ENCODE measurements at regions not wholly inside any gene's neighbourhood (a gene's known extent, or its start where the extent isn't known, plus 50 kb on each side); places are given as distances from the start of the nearest gene placed in this dataset.
"Not testable (repeated sequence)": the region's sequence is repeated elsewhere in the genome, so short reads cannot be mapped to it uniquely, and the experiment has no call there.

DNA sequence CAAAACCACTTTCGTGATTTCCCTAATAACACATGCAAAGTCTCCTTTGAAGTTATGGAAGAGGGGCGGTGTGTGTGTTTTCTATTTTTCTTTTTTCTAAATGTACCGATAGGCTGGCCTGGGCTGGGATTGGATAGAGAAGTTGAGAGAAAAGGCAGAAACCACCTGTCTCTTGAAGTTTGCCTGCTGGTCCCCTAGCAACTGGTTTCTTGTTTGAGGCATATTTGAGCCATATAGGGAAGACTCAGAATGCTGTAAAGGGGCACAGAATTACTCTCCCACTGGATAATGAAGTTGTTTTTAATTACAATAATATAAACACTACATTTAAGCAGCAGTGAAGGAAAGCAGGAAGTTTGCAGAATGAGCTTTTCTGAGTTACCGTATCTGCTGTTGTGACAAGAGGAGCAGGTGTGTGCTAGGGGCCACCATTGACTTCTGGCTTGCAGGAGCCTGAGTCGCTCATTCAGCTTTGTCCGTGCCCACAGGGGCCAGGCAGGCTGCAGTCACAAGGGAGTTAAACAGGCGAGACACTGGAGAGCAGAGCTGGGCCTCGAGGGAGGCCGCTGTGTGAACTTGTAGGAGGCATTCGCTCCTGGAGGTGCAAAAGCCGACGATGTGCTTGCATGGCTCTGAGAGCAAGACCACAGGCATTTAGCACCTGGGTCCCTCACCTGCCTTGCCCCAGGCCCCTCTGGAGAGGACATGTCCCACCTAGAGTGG, 173.8 kb upstream of the RGS6 start:
- no peak for DNase-seq

DNA sequence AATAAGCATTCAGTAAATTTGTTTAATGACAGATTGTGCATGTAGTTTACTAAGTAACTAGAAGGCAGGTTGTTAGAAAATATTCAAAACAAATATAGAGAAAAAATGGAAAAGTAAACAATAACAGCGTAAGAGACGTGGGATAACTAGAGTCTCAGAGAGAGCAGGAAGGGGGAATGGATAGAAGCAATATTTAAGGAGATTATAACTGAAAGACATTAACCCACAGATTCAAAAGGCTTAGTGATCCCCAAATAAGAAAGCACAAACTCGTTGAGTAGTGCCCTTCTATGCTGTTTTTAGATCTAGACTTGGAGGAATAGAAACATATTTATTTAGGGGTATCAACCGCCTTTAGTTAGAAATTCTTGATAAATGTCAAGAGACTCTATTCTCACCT, 169.7 kb upstream of the RGS6 start:
- no peak for DNase-seq

DNA sequence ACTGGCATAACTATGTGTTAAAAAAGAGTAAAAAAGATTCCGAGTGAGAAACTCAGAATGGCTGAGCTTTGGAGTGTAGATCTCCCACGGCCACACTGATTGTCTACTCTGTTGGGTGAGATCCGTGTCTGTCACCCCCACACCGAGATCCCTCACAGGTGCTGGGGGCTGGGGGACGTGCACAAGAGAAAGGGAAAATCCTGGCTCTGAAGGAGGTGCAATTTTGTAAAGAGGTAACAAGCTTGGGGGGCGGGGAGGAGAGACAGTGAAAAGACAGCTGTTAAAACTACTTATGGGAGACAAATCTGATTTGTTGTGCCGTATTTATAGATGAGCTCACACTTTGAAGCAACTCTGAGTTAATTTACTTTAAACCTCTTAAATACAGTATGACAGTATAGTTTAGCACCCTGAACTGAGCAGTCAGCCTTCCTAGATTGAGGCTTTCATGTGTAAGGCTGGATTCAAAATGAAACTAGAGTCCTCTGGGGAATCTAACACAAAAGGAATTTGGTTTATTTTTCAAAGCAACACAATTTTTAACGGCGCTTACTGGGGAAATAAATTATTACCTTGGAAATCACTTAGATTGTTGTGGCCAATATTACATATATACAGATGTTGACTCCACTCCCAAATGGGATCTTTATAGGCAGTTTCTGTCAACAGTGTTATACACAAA, 167.4 kb upstream of the RGS6 start:
- DNase-seq = no peak

DNA sequence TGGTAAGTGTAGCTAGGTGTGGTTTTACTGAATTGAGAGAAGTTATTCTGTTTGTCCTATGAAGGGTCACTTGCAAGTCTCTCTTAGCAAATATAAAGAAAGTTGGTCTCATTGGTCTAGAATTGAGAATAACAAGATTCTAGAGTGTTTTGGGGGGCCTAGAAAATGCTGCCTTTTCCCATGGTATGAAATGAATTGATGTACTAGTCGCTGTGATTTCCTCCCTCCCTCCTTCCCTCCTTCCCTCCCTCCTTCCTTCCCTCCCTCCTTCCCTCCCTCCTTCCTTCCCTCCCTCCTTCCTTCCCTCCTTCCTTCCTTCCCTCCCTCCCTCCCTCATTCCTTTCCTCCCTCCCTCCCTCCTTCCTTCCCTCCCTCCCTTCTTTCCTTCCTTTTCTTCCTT, 166.7 kb upstream of the RGS6 start:
- no peak for DNase-seq

DNA sequence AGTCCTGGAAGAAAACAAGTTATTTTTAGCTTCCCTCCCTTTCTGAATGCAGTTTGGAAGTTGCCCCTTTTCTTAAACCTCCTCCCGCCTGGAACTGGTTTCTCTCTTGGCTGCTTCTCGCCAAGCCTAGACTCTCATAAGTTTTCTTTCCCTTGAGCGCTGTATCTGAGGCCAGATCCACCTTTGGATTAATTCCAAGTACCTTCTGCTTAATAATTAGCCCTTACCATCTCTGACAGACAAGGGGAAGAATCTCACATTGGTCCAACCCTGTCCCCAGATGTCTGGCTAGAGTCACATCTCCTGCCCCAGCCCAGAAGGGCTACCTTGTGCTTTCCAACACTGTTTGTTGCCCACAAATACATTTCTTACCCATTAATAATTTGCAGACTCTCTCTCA, 161.8 kb upstream of the RGS6 start:
- DNase-seq = no peak

DNA sequence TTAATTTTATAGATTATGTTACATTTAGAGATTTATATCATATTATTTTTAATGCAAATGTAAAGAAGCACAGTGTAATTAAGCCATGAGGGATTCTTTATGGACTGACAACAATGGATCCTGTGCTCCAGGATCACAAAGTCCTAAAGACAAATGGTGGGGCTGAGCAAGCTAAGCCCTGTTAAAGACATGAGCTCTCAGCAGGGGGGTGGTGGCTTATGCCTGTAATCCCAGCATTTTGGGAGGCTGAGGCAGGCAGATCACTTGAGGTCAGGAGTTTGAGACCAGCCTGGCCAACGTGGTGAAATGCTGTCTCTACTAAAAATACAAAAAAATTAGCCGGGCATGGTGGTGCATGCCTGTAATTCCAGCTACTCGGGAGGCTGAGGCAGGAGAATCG, 160.8 kb upstream of the RGS6 start:
- DNase-seq = not testable (repeated sequence)

DNA sequence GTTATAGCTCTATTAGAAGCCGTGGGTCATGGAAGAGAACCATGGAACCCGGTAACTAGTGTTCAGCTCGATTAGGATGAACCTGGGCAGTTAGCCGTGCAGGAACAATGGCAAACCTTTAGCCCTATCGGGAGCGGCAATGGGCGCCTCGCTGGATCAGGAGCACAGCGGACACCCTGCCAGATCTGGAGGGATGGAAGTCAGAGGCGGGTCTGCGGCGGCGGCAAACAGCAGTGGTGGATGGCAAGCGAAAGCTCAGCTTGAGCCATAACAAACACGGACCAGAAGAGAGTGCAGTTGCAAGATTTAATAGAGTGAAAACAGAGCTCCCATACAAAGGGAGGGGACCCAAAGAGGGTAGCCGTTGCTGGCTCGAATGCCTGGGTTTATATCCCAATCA, 160.2 kb upstream of the RGS6 start:
- DNase-seq = not testable (repeated sequence)

DNA sequence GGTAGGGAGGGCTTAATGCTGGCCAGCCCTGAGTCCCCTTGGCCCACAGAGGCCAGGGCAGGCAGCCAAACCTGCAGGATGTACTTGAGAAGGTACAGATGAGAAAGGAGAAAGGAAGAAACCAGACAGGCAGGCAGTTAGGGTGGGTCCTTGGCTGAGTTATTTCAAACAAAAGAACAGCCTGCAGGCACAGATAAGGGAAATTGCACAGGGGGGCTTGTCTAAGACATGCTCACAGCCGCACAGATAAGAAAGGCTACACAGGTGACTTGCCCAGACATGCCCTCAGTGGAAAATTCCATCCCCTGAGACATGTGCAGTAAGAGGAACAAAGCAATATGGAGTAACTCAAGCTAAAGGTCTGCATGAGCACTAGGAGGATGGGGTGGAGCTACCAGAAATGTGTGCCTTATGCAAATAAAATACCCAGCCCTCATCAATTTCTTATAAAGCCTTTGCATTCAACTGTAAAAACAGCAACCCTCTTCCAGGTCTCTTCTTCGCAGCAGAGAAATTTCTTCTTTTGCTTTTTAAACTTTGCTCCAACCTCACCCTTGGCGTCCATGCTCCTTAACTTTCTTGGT, 158.2 kb upstream of the RGS6 start:
- no peak for DNase-seq

DNA sequence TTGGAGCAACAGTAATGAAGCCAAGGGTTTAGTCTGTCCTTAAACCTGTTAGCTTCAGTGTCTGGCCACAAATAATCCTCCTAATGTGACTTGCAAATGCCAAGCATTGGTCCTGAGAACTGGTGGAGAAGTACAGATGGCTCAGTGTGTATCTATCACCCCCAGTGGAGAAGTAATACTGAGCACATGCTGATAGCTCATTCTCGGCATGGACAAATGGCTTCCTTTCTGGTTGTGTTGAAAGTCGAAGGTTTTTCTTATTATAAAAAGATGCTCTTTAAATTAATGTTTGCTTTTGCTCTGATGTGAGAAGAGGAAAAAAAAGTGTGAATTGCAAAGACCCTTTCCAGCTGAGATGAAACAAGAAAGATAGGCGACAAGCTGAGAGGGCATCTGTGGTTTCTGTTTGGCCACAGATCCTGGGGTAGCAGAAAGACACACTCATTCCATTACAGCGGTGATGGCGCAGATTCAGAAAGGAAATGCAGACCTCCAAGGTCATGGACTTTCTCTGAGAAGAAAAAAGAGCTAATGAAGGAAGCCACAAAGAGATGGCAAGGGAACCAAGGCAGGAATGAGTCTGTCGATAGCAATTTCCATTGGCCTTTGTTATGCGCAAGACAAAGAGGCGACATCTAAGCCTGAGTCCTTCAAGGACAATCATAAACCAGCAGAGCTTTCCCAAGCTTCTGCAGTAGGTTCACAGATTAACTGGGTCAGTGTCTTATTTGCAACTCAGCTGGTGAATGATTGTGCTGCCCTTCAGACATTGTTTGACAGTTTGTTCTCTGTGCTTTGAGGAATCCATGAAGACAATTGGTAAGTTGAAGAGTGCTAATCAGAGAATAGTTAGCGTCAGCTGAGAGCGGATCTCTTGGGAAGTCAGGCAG, 155.5 kb upstream of the RGS6 start:
- no peak for DNase-seq

DNA sequence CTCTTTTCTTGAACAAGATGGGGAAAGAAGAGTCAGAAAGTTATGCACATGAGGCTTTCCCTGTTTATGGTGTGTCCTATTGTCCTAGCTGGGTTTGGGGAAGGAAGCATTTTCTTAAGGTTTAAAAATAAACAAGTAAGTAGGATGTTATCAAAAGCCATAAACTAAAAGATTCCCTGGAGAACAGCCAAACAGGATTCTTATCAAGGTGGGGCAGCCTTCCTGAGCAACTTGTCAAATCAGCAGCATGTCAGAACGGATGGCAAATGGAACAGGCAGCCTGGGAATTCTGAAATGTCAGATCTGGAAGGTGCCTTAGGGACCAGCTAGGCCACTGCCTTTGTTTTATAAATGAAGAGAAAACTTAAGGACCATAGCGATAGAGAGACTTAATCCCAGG, 152.2 kb upstream of the RGS6 start:
- DNase-seq = no peak

DNA sequence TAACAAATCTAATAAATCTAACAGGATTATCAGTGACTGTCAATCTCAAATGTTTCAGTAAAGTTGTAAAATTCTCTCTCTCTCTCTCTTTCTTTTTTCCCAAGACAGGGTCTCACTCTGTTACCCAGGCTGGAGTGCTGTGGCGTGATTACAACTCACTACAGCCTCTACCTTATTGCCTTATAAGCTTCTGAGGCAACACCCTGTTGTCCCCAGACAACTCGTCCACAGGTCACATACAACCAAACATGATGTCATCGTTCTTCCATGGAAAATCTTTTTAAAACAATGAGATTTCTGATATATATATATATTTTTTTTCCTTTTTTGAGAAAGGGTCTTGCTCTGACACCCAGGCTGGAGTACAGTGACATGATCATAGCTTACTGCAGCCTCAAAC, 151.4 kb upstream of the RGS6 start:
- no peak for DNase-seq

DNA sequence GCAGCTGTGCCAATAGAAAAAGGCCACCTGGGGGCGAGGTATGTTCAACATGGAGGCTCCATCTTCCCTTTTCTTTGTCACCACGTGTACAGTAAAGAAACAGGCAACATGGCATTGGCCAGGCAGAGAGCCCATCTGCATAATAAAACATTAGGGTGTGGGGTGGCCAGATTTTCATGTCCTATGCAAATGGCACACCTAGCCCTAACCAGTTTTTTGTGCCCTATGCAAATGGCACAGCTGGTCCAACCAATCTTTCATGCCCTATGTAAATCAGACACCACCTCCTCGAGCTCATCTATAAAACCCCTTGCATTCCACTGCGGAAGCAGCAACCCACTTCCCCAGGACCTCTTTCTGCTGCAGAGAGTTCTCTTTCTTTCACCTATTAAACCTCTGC, 149.1 kb upstream of the RGS6 start:
- DNase-seq = no peak

DNA sequence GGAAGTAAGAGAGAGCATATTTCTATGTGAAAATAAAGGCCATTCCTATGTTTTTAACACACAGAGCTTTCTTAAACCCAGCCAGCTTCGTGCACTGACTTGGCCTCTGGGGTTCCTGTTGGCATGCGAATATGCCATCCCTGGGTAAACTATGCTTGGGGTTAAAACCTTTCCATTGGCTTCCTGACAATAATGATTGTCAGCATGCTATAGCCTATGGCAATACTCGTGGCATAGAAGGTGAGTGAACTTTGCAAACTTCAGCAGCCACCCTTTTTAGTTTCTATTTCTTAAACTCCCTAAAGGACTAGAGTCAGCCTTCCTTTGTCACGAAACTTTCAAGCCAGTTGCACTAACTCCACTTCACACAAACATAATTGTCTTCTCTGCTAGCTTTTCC, 148.4 kb upstream of the RGS6 start:
- DNase-seq = no peak

DNA sequence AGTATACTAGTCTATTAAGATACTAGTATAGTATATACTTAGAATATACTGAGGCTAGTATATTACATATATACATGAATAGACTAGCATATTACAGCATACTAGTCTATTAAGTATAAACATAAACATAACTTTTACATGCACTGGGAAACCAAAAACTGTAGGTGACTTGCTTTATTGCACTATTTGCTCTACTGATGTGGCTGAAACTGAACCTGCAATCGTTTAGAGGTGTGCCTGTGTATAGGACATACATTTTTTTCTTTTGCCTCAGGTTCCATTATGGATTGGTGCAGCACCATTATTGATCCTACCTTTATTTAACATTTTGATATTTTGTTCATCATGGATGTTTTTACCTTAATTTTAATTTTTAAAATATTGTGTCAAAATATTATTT, 143.2 kb upstream of the RGS6 start:
- no peak for DNase-seq

DNA sequence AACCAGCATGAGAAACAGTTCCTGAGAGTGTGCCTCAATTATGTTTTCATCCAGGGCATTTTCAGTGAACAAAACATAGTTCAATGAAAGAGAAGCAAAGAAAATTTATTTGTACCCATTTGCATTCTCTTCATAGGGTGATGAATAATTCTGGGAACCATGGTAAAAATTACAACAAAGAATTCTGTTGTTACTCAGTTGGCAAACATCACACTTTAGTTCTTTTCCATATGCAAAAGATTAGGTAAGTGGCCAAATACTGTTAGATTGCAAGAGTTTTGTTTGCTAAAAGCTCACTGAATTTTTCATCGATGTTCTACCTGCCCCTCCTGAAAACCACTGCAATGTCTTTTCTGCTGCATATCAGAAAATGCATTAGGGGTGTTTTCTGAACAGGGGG, 132.4 kb upstream of the RGS6 start:
- DNase-seq = no peak

DNA sequence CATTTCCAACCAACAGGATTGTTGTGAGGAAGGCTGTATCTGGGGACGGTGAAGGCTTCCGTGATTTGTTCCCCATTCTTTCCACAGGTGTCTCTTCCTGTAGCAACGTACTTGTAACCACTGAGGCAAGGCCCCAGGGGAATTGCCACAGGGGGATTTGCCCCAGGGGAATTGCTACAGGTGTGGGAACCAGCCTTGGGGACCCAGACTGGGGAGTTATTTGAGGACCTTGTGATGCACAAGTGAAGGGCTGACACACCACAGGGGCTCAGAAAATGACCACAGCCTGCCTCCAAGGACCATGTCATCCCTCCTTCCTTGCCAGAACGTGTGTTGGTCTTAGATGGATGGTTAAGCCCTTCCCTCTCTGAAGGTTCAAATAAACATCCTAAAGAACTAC, 131.4 kb upstream of the RGS6 start:
- DNase-seq = no peak

DNA sequence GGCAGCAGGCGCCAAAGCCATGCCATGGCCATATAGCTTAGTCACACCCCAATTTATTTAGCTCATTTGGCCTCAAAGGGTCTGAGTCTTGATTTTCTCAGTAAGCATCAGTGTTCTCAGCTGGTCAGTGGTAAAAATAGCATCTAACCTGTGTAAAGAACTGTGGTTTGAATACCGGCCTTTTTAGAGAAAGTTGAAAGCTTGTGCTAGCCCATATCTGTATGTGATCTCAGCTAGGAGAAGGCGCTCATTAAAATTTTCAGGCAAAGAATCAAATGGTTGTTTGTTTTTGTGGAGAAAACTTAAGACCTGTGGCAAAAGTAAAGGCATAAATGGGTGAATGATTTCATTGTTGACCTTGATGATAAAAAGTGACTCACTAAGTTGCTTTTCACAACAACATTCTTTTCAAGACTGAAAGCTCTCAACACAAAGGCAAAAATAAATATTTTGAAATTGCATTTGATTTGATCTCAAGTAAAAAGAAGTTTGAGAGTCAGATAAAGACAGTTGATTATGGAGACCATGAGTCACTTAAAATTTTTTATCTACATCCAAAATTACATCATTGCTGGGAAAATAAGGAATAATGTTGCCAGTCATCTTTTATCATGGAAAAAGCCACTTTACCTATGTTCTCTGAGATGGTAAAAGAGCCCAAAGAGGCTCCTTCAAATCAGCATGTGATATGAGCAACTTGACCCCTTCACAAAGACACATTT, 128.5 kb upstream of the RGS6 start:
- DNase-seq = no peak

DNA sequence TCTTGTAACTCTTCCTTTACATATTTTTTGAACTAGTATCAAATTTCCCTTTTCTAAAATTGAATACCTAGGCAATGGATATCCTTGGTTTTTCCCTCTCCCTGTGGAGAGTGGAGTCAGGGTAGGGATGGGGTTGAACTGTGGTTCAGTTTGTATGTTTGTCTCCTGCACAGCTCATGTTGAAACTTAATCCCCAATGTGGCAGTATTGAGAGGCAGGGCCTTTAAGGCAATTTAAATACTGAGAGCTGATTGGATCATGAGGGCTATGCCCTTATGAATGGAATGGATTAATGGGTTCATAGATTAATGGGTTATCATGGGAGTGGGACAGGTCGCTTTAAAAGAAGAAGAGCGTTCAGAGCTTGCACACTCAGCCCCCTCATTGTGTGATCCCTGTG, 127.2 kb upstream of the RGS6 start:
- no peak for DNase-seq

DNA sequence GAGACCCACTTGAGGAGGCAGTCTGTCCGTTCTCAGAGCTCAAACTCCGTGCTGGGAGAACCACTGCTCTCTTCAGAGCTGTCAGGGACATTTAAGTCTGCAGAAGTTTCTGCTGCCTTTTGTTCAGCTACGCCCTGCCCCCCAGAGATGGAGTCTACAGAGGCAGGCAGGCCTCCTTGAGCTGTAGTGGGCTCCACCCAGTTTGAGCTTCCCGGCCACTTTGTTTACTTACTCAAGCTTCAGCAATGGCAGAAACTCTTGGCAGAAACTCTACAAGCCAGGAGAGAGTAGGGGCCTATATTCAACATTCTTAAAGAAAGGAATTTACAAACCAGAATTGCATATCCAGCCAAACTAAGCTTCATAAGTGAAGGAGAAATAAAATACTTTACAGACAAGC, 125.2 kb upstream of the RGS6 start:
- DNase-seq = not testable (repeated sequence)

DNA sequence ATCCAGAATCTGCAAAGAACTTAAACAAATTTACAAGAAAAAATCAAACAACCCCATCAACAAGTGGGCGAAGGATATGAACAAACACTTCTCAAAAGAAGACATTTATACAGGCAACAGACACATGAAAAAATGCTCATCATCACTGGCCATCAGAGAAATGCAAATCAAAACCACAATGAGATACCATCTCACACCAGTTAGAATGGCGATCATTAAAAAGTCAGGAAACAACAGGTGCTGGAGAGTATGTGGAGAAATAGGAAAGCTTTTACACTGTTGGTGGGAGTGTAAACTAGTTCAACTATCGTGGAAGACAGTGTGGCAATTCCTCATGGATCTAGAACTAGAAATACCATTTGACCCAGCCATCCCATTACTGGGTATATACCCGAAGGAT, 121.4 kb upstream of the RGS6 start:
- DNase-seq = not testable (repeated sequence)

DNA sequence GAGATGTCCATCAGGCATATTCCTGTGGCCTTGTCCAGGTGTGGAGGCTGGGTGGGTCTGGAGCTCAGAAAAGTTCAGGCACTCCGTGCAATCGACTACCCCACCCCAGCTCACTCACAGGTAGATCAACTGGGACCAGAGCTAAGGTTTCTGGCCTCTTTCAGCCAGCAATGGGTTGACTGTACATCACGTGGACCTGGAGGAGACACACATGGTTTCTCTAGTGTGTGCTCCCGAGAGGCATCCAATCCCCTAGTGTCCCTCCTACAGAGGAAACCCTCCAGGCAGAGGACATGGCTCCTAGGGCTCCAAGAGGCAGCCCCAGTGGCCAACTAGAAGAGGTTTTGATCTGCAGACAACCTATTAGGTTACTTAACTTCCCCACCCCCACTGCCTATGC, 119.5 kb upstream of the RGS6 start:
- DNase-seq = no peak

DNA sequence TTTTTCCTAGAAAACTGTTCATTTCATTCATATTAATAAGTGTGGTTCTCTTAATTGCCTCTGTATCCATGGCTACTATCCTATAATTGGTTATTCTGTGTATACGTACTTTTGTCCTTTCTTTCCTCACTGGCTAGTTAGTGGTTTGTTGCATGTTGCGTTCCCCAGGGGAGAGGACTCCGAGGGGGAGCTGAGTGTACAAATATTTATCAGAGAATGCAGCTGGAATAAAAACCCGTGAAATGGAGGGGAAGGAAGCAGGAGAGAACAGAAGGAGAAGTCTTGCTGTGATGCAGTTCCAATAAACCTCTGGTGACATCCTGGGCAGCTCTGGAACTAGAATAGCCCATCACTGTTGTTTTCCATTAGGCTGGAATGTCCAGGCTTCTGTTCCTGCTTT, 117.1 kb upstream of the RGS6 start:
- DNase-seq = no peak

DNA sequence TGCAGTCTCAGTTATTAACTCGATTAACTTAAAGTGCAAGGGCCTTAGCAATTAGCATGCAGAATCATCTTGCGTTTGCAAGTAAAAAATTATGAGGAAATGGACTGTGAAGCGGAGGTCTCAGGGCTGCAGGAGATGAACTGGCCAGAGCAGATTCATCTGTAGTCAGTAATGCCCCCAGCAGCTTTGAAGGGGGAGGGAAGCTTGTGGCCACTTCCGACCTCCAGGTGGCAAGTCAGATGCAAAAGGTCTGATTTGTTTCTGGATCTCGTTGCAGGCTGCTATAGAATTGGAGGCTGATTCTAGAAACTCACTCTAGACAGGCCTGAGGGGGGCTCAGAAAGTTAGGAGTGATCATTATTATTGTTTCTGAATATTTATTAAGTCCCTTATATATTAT, 107.4 kb upstream of the RGS6 start:
- no peak for DNase-seq

Data from CD4-positive, alpha-beta T cell treated with Interleukin-6 for 4 hours (primary cell).